Loucy (cell line): ENCODE measurements at regions not wholly inside any gene's neighbourhood (a gene's known extent, or its start where the extent isn't known, plus 50 kb on each side); places are given as distances from the start of the nearest gene placed in this dataset.

Experiments
- H2AFZ ChIP-seq: fragments of 200-600 bp; sonication (generic); 2 replicates; pipeline ENCODE4 v1.6.0; 2016; ENCODE audit warnings: antibody characterized with exemption, mild to moderate bottlenecking, low read length, moderate library complexity
- H3F3A ChIP-seq: fragments of 200-600 bp; 2 replicates; pipeline ENCODE4 v1.6.0; 2016; ENCODE audit warnings: antibody characterized with exemption, low read depth, mild to moderate bottlenecking
- H3K27me3 ChIP-seq: fragments of 200-600 bp; sonication (generic); 2 replicates; pipeline ENCODE4 v1.6.1; 2014; ENCODE audit warnings: low read length, mild to moderate bottlenecking; ENCODE audit not compliant: insufficient read depth, poor library complexity, severe bottlenecking
- H3K36me3 ChIP-seq: fragments of 200-600 bp; sonication (generic); 2 replicates; pipeline ENCODE4 v1.6.1; 2016; ENCODE audit warnings: low read length; ENCODE audit not compliant: insufficient read depth
- H3K4me1 ChIP-seq: fragments of 200-600 bp; sonication (generic); 2 replicates; pipeline ENCODE4 v1.5.1; 2014; ENCODE audit warnings: low read length, mild to moderate bottlenecking; ENCODE audit not compliant: insufficient read depth, poor library complexity, severe bottlenecking
- H3K4me2 ChIP-seq: fragments of 200-600 bp; sonication (generic); 2 replicates; pipeline ENCODE4 v1.6.0; 2014; ENCODE audit warnings: antibody characterized with exemption, low read length, low read depth, mild to moderate bottlenecking; ENCODE audit not compliant: poor library complexity, severe bottlenecking
- H3K4me3 ChIP-seq: fragments of 200-600 bp; sonication (generic); 2 replicates; pipeline ENCODE4 v1.5.1; 2014; ENCODE audit warnings: low read length, mild to moderate bottlenecking, mixed read lengths; ENCODE audit not compliant: poor library complexity, severe bottlenecking
- H3K79me2 ChIP-seq: fragments of 200-600 bp; sonication (generic); 2 replicates; pipeline ENCODE4 v1.6.1; 2014; ENCODE audit warnings: low read length; ENCODE audit not compliant: insufficient read depth
- H3K9ac ChIP-seq: fragments of 200-600 bp; sonication (generic); 2 replicates; pipeline ENCODE4 v1.6.0; 2014; ENCODE audit warnings: mild to moderate bottlenecking, low read depth, low read length, moderate library complexity; ENCODE audit not compliant: poor library complexity, severe bottlenecking
- H3K9me2 ChIP-seq: fragments of 200-600 bp; sonication (generic); replicated peaks from 2 replicates; pipeline ENCODE4 v1.6.1; 2016; ENCODE audit warnings: low read depth, low read length, mixed read lengths
- H3K9me3 ChIP-seq: fragments of 200-600 bp; sonication (generic); 2 replicates; pipeline ENCODE4 v1.6.1; 2014; ENCODE audit warnings: mild to moderate bottlenecking, antibody characterized with exemption, low read length, low read depth; ENCODE audit not compliant: insufficient read depth
- H4K20me1 ChIP-seq: fragments of 200-600 bp; sonication (generic); 2 replicates; pipeline ENCODE4 v1.6.0; 2014; ENCODE audit warnings: antibody characterized with exemption, low read length, mild to moderate bottlenecking; ENCODE audit not compliant: insufficient read depth, poor library complexity, severe bottlenecking
- CTCF ChIP-seq: fragments of 200-600 bp; sonication (generic); conservative IDR thresholded peaks from 2 replicates; pipeline ENCODE4 v1.5.1; 2014; ENCODE audit warnings: mild to moderate bottlenecking, antibody characterized with exemption, low read length
- EZH2phosphoT487 ChIP-seq: fragments of 200-600 bp; IDR thresholded peaks from 2 replicates; pipeline ENCODE4 v1.6.1; 2018; ENCODE audit warnings: antibody characterized with exemption, mild to moderate bottlenecking, moderate library complexity, borderline replicate concordance

GRCh38 chr13:83153848-83154247 is 728.4 kb downstream of the SLITRK1 start:
- H3K9me3 ChIP-seq, result no peaks in the 10 kb centered on the region; the same call in 1 of the 2 replicates
- H3K4me2 ChIP-seq, result peak overlapping the region; percentile 67
- no peaks in the 10 kb centered on the region for H3K9me2 ChIP-seq
- no peaks in the 10 kb centered on the region for H3K79me2 ChIP-seq
- no peaks in the 10 kb centered on the region for H4K20me1 ChIP-seq
- H3K9ac ChIP-seq, result no peak overlapping the region
- H3F3A ChIP-seq, result no peaks in the 10 kb centered on the region
- H2AFZ ChIP-seq, result peak overlapping the region; percentile 0; the same call in 1 of the 2 replicates
- H3K4me1 ChIP-seq, result peaks cover 15% of the 10 kb centered on the region
- no peak for TF ChIP-seq EZH2phosphoT487
- no peak for TF ChIP-seq CTCF
- no peaks in the 10 kb centered on the region for H3K36me3 ChIP-seq
- H3K27me3 ChIP-seq, result no peaks in the 10 kb centered on the region
- H3K4me3 ChIP-seq, result peak overlapping the region; percentile 20

- Histone ChIP-seq H3K9me3 (no peaks in the 10 kb centered on the region), H3K9ac (no peak overlapping the region), H3K4me1 (peaks cover 15% of the 10 kb centered on the region), H3K27me3 (no peaks in the 10 kb centered on the region), H3K9me2 (no peaks in the 10 kb centered on the region), H4K20me1 (no peaks in the 10 kb centered on the region), H3K79me2 (no peaks in the 10 kb centered on the region), H3K4me2 (no peak overlapping the region), H2AFZ (no peak overlapping the region), H3K4me3 (no peak overlapping the region), H3K36me3 (no peaks in the 10 kb centered on the region), H3F3A (no peaks in the 10 kb centered on the region)
- no peak for TF ChIP-seq EZH2phosphoT487
These were observed 731.0 kb downstream of the SLITRK1 start for GRCh38 chr13:83151308-83151660.

GRCh38 chr13:83150616-83151307 is 731.5 kb downstream of the SLITRK1 start:
- Histone ChIP-seq H4K20me1 (no peaks in the 10 kb centered on the region), H2AFZ (no peak overlapping the region), H3K9me2 (no peaks in the 10 kb centered on the region), H3K9me3 (no peaks in the 10 kb centered on the region), H3K4me2 (no peak overlapping the region), H3K27me3 (no peaks in the 10 kb centered on the region), H3K79me2 (no peaks in the 10 kb centered on the region), H3K4me3 (no peak overlapping the region), H3K4me1 (peaks cover 15% of the 10 kb centered on the region), H3F3A (no peaks in the 10 kb centered on the region), H3K36me3 (no peaks in the 10 kb centered on the region), H3K9ac (no peak overlapping the region)
- no peak for TF ChIP-seq EZH2phosphoT487
- peak; percentile 30; the same call in 1 of the 2 replicates for TF ChIP-seq CTCF

GRCh38 chr13:83136660-83137059 is 745.6 kb downstream of the SLITRK1 start:
- Histone ChIP-seq H3K36me3 (no peaks in the 10 kb centered on the region), H3K9ac (no peak overlapping the region), H3K9me2 (no peaks in the 10 kb centered on the region), H4K20me1 (no peaks in the 10 kb centered on the region), H3K27me3 (no peaks in the 10 kb centered on the region), H2AFZ (no peak overlapping the region), H3F3A (no peaks in the 10 kb centered on the region), H3K9me3 (no peaks in the 10 kb centered on the region), H3K4me2 (no peak overlapping the region), H3K4me1 (no peaks in the 10 kb centered on the region), H3K4me3 (no peak overlapping the region), H3K79me2 (no peaks in the 10 kb centered on the region)
- TF ChIP-seq EZH2phosphoT487, result no peak
- TF ChIP-seq CTCF, result no peak
